Upper lobe of left lung (tissue), 6 donors: ENCODE measurements at regions not wholly inside any gene's neighbourhood (a gene's known extent, or its start where the extent isn't known, plus 50 kb on each side); places are given as distances from the start of the nearest gene placed in this dataset.

Source experiments
- ATAC-seq, 2 donors: fragments of 200-7000 bp; cut with Tn5 transposase; one replicate each; pipeline ENCODE4 v1.9.1; 2022; ENCODE audit warnings: mild to moderate bottlenecking in 2 of 2, moderate library complexity in 2 of 2; ENCODE audit not compliant: low FRiP score in 2 of 2
- DNase-seq, 2 donors: peaks; one replicate each; pipeline ENCODE4 v3.0.0-alpha.2; 2019 to 2020
- H3K27ac ChIP-seq, 4 donors: fragments of 200-600 bp; sonication (generic); one replicate each; pipeline ENCODE4 v1.5.1; 2016 to 2019
- H3K27me3 ChIP-seq, 4 donors: fragments of 200-600 bp; sonication (generic); one replicate each; pipeline ENCODE4 v1.5.1; 2017 to 2019
- H3K36me3 ChIP-seq, 4 donors: fragments of 200-600 bp; sonication (generic); one replicate each; pipeline ENCODE4 v1.5.1; 2016 to 2019
- H3K4me1 ChIP-seq, 4 donors: fragments of 200-600 bp; sonication (generic); one replicate each; pipeline ENCODE4 v1.5.1; 2018 to 2019
- H3K4me3 ChIP-seq, 4 donors: fragments of 200-600 bp; sonication (generic); one replicate each; pipeline ENCODE4 v1.5.1; 2017 to 2019; ENCODE audit warnings: mild to moderate bottlenecking in 2 of 4, moderate library complexity in 1 of 4
- H3K9me3 ChIP-seq, 4 donors: fragments of 200-600 bp; sonication (generic); one replicate each; pipeline ENCODE4 v1.5.1; 2018 to 2019
- CTCF ChIP-seq, 6 experiments: fragments of 450-650 bp in 4 of 6; fragments of 200-600 bp in 2 of 6; sonication (generic) in 2 of 6; IDR thresholded peaks; one replicate each; pipeline ENCODE4 v1.5.1; 2016 to 2019; ENCODE audit warnings: antibody characterized with exemption in 6 of 6
- EP300 ChIP-seq, 4 donors: sonication (generic); formaldehyde crosslinking; IDR thresholded peaks; one replicate each; pipeline ENCODE4 v1.5.1; 2017; ENCODE audit warnings: antibody characterized with exemption in 4 of 4, control low read depth in 2 of 4
- POLR2A ChIP-seq, 4 donors: fragments of 450-650 bp; IDR thresholded peaks; one replicate each; pipeline ENCODE4 v1.5.1; 2016 to 2017; ENCODE audit warnings: antibody characterized with exemption in 4 of 4, mild to moderate bottlenecking in 2 of 4
- POLR2AphosphoS5 ChIP-seq, 2 donors: sonication (generic); formaldehyde crosslinking; IDR thresholded peaks; one replicate each; pipeline ENCODE4 v1.5.1; 2017; ENCODE audit warnings: antibody characterized with exemption in 2 of 2
- WGBS, 2 donors: methylation state at CpG; one replicate each; pipeline ENCODE4 v1.1.5; 2017 to 2018; 5-methylcytosine and 5-hydroxymethylcytosine counted together
- donor health status: DM: no; HTN: no; CAD: no; lungs with moderate emphysema.
- donor health status: DM: no; HTN: yes; CAD: no; lungs with severe emphysema.

DNA sequence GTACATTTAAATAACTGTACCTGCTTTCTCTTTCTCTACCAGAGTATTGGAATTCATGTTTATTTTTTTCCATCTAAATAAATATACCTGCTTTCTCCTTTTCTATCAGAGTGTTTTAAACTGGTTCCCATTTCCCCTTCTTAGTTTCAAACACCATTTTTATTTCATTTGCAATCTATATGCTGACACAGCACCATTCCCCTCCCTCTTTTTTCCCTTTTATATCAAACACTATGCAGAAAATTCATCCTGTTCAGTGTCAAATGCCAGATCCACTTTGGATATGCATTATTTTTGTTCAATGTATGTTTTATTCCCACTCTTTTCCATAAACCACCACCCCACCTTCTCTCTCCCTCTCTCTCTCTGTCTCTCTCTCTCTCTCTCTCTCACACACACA, 85.8 kb upstream of the ST6GALNAC5 start:
- Histone ChIP-seq H3K4me1 (no peaks in the 10 kb centered on the region), H3K27me3 (no peaks in the 10 kb centered on the region), H3K4me3 (no peak overlapping the region), H3K9me3 (no peaks in the 10 kb centered on the region), H3K27ac (no peak overlapping the region), H3K36me3 (no peaks in the 10 kb centered on the region)
- no peak for ATAC-seq
- DNase-seq: no peak
- TF ChIP-seq POLR2AphosphoS5 (IDR thresholded peaks at IDR 0.05): no peak
- TF ChIP-seq CTCF (IDR thresholded peaks at IDR 0.05): no peak
- TF ChIP-seq EP300 (IDR thresholded peaks at IDR 0.05): no peak
- no peak for TF ChIP-seq POLR2A (IDR thresholded peaks at IDR 0.05)

GRCh38 chr1:76782809-76783208, 84.5 kb upstream of the ST6GALNAC5 start:
- peak in 1 of 2 donors; percentile 57 for TF ChIP-seq POLR2AphosphoS5 (IDR thresholded peaks at IDR 0.05)
- TF ChIP-seq CTCF (IDR thresholded peaks at IDR 0.05): no peak
- TF ChIP-seq EP300 (IDR thresholded peaks at IDR 0.05): peak in 1 of 4 donors; percentile 18
- TF ChIP-seq POLR2A (IDR thresholded peaks at IDR 0.05): no peak
- no peaks in the 10 kb centered on the region for H3K9me3 ChIP-seq

GRCh38 chr1:76784502-76784901, 82.8 kb upstream of the ST6GALNAC5 start:
- Histone ChIP-seq H3K27me3 (no peaks in the 10 kb centered on the region), H3K27ac (no peak overlapping the region), H3K9me3 (no peaks in the 10 kb centered on the region), H3K36me3 (no peaks in the 10 kb centered on the region), H3K4me1 (no peaks in the 10 kb centered on the region), H3K4me3 (no peak overlapping the region)
- DNase-seq (no peak), ATAC-seq (no peak)
- TF ChIP-seq CTCF (IDR thresholded peaks at IDR 0.05) (no peak), POLR2AphosphoS5 (IDR thresholded peaks at IDR 0.05) (no peak), POLR2A (IDR thresholded peaks at IDR 0.05) (no peak), EP300 (IDR thresholded peaks at IDR 0.05) (no peak)

More at GRCh38 chr1:76782809-76783208, 84.5 kb upstream of the ST6GALNAC5 start:
- Histone ChIP-seq H3K4me1 (no peaks in the 10 kb centered on the region), H3K27me3 (no peaks in the 10 kb centered on the region), H3K27ac (no peak overlapping the region), H3K36me3 (no peaks in the 10 kb centered on the region), H3K4me3 (no peak overlapping the region)
- WGBS, 2 donors: 78 to 81% methylated on average over 1 of the region's 1 CpG
- DNase-seq (no peak), ATAC-seq (peak in 1 of 2 donors; percentile 23)

- TF ChIP-seq CTCF (IDR thresholded peaks at IDR 0.05): no peak
- Histone ChIP-seq H3K9me3 (no peaks in the 10 kb centered on the region), H3K4me3 (no peak overlapping the region), H3K4me1 (no peaks in the 10 kb centered on the region), H3K27me3 (no peaks in the 10 kb centered on the region), H3K27ac (no peak overlapping the region), H3K36me3 (no peaks in the 10 kb centered on the region)
- no peak for ATAC-seq
- DNase-seq: no peak
Measured at GRCh38 chr1:76786222-76786621, 81.1 kb upstream of the ST6GALNAC5 start.

DNA sequence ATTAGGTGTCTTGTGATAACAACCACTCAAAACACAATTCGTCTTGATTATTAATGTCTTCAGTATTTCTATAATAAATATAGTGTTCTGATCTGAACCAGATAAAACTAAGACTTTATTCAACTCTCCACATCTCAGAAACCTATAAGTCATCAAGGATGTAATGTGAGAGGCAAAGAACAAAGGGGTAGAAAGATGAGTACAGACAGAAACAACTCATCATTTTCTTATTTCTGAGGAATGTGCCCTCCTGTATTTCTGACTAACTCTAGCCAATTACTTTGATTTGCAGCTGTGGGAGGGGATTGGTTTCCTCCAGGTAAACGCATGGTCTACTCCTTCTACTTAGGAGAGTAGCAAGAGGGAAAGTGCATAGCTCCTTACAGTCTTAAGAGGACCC, 73.7 kb upstream of the ST6GALNAC5 start:
- DNase-seq (no peak), ATAC-seq (no peak)
- H3K36me3 ChIP-seq: no peaks in the 10 kb centered on the region
- no peak overlapping the region for H3K4me3 ChIP-seq
- WGBS, 2 donors: 56 to 65% methylated on average over 2 of the region's 2 CpGs
- TF ChIP-seq CTCF (IDR thresholded peaks at IDR 0.05) (no peak), EP300 (IDR thresholded peaks at IDR 0.05) (no peak), POLR2A (IDR thresholded peaks at IDR 0.05) (no peak), POLR2AphosphoS5 (IDR thresholded peaks at IDR 0.05) (no peak)
- H3K27ac ChIP-seq: no peak overlapping the region
- no peaks in the 10 kb centered on the region for H3K27me3 ChIP-seq
- H3K9me3 ChIP-seq: no peaks in the 10 kb centered on the region
- H3K4me1 ChIP-seq: no peaks in the 10 kb centered on the region
